ENCODE measurements at regions not wholly inside any gene's neighbourhood (a gene's known extent, or its start where the extent isn't known, plus 50 kb on each side); places are given as distances from the start of the nearest gene placed in this dataset.

- Mint-ChIP-seq H3K27me3 (ENCODE audit: low read depth) (peaks cover 34% of the 10 kb centered on the region), H3K4me1 (peaks cover 10 to 11% of the 10 kb centered on the region in 2 experiments), H3K36me3 (ENCODE audit: insufficient read depth in 1 of 3, low read depth in 3 of 3) (no peaks in the 10 kb centered on the region), H3K4me3 (no peak overlapping the region), H3K9me3 (no peaks in the 10 kb centered on the region), H3K27ac (no peak overlapping the region)
- Histone ChIP-seq H4K20me1 (ENCODE audit: control insufficient read depth, insufficient read depth, insufficient read length) (no peaks in the 10 kb centered on the region), H2BK120ac (ENCODE audit: low read depth, low read length, poor library complexity, severe bottlenecking) (no peak overlapping the region), H3K4me2 (ENCODE audit: insufficient read depth, insufficient read length, low read length) (no peak overlapping the region), H2AK5ac (ENCODE audit: insufficient read length, low read length) (no peak overlapping the region), H3K9ac (ENCODE audit: extremely low read depth, insufficient read length, low read length) (no peak overlapping the region), H3K23ac (ENCODE audit: insufficient read length, low read depth, low read length) (no peak overlapping the region), H3K27me3 (ENCODE audit: insufficient read depth, low read length) (no peaks in the 10 kb centered on the region), H3K14ac (ENCODE audit: insufficient read depth, low read length) (no peak overlapping the region), H4K91ac (ENCODE audit: insufficient read length, low read depth, low read length) (no peak overlapping the region), H3K18ac (ENCODE audit: insufficient read length, low read depth, low read length) (no peak overlapping the region), H3K27ac (ENCODE audit: insufficient read length, low read depth, low read length) (no peak overlapping the region), H2BK20ac (ENCODE audit: low read depth, low read length, poor library complexity, severe bottlenecking) (no peak overlapping the region), H3K4ac (ENCODE audit: low read depth, low read length) (no peak overlapping the region), H3K56ac (ENCODE audit: insufficient read length, low read depth, low read length) (no peak overlapping the region), H4K8ac (replicated peaks; ENCODE audit: insufficient read length, low read depth, low read length) (no peak overlapping the region), H3K79me2 (ENCODE audit: insufficient read depth, low read length) (no peaks in the 10 kb centered on the region), H3K4me1 (ENCODE audit: insufficient read depth, low read length) (no peaks in the 10 kb centered on the region), H3T11ph (ENCODE audit: low read length) (no peak overlapping the region), H2AFZ (ENCODE audit: low read length) (no peak overlapping the region), H2BK5ac (ENCODE audit: insufficient read length, low read length) (no peak overlapping the region), H3K79me1 (ENCODE audit: insufficient read depth, low read depth, low read length, poor library complexity, severe bottlenecking) (no peaks in the 10 kb centered on the region), H2BK12ac (ENCODE audit: insufficient read length, low read depth, low read length) (no peak overlapping the region), H4K5ac (ENCODE audit: insufficient read length, low read depth, low read length) (no peak overlapping the region), H2BK15ac (ENCODE audit: low read depth, low read length) (no peak overlapping the region), H3K9me3 (ENCODE audit: control insufficient read depth, low read depth, low read length) (no peaks in the 10 kb centered on the region), H3K23me2 (ENCODE audit: insufficient read length, low read depth, low read length, poor library complexity, severe bottlenecking) (no peaks in the 10 kb centered on the region)
- WGBS (ENCODE audit: extremely low coverage, insufficient read length, low lambda C conversion rate): no CpG with 5 or more reads among the region's 3 CpGs
- no peak for DNase-seq
- TF ChIP-seq CTCF (conservative IDR thresholded peaks at IDR 0.05): no peak
Measured at GRCh38 chr1:203424285-203424684, 51.3 kb upstream of the PRELP start.

Data from H9 (cell line).